ENCODE measurements at regions not wholly inside any gene's neighbourhood (a gene's known extent, or its start where the extent isn't known, plus 50 kb on each side); places are given as distances from the start of the nearest gene placed in this dataset.

DNA sequence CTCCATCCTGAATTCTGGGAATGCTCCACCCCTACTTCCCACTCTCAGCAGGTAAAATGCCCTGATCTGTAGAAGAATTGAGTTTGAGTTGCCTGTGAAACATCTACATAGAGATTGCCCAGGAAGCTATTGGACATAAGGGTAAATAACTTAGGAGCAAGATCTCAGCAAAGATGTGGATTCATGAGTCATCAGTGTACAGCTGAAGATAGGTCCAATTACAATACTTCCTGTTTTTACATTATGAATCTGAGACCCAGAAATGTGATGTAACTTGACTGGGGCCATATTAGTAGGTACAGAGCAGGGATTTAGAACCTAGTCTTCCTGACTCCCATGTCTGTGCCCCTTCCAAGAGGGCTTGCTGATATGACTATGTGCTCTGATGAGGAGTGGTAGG, 79.4 kb upstream of the FNDC3A start:
- TF ChIP-seq, protein P1, sequence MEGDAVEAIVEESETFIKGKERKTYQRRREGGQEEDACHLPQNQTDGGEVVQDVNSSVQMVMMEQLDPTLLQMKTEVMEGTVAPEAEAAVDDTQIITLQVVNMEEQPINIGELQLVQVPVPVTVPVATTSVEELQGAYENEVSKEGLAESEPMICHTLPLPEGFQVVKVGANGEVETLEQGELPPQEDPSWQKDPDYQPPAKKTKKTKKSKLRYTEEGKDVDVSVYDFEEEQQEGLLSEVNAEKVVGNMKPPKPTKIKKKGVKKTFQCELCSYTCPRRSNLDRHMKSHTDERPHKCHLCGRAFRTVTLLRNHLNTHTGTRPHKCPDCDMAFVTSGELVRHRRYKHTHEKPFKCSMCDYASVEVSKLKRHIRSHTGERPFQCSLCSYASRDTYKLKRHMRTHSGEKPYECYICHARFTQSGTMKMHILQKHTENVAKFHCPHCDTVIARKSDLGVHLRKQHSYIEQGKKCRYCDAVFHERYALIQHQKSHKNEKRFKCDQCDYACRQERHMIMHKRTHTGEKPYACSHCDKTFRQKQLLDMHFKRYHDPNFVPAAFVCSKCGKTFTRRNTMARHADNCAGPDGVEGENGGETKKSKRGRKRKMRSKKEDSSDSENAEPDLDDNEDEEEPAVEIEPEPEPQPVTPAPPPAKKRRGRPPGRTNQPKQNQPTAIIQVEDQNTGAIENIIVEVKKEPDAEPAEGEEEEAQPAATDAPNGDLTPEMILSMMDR (IDR thresholded peaks at IDR 0.05), result no peak

DNA sequence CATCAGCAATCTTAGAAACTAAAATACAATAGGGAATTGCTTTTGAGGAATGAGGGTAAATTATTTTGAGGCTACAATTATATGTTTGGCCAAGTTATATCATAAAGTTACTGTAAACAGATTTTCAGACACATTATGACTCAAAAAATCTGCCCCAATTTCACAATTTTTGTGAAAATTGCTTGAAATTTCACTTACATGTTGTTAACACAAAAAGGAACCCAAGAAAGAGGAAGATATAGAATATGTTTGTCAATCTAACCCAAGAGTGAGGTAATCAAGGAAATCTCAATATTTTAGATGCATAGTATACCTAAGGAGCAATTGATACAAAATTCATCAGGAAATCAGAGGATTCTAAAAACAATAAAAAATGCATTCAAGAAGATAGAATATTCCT, 73.9 kb upstream of the FNDC3A start:
- TF ChIP-seq, protein P1 (IDR thresholded peaks at IDR 0.05), result no peak

DNA sequence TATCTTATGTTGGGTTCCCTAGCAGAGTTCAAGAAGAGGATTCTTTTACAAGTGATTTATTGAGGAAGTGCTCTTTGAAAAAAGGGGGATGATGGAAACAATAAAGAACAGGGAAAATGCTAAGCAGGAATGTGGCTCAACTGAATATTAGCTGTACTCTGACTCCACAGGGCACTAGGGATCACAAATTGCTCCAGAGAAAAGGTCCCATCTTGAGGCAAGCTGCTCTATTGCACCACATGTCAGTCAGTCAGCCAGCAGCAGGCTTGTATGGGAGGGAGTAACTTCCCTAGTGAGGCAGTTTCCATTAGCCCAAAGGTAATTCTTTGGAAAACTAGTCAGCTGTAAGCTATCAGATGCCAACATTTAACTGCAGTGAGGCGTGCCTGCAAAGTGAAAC, 73.3 kb upstream of the FNDC3A start:
- TF ChIP-seq, protein P1 (IDR thresholded peaks at IDR 0.05), result no peak

DNA sequence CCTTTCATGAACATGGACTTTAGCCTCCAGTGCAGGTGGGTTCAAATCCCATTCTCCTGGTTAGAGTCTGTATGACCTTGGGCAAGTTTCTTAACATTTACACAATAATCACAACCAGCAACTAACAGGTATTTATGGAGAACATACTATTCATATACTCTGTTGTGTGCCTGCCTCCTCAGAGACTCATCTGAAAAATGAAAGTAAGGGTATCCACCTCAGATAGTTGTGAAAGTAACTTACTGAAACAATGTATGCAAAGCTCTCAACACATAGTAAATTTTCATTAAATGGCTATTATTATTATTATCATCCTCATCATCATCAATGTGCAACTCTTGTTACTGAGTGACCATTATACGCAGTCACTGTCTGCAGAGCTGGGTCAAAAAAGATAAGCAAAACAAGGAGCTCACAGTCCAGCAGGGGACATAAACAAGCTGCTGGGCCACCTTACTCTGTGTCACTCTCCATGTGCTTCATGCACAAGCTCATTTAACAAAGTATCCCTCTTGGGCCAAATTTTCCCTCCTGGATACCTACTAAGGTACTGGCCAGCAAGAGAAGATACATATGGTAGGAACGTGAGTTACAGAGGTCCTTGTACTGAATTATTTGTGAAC, 70.9 kb upstream of the FNDC3A start:
- TF ChIP-seq, protein P1 (IDR thresholded peaks at IDR 0.05), result no peak

DNA sequence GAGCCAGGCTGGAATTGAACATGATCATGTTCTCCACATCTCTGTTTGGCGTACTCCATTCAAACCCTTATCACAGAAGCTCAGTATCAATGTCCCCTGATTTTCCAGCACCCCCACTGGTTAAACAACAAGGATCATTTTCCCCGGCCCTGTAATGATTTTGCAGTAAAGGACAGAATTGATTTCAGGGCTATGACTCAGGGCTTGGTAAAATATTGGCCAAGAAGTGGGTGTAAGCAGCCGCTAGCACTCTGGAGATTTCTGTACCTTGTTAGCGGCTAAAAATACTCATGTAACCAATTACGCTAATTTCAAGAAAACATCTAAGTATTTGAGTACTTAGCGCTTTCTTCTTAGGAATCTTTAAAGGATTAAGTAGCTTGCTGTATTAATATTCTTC, 69.5 kb upstream of the FNDC3A start:
- TF ChIP-seq, protein P1 (IDR thresholded peaks at IDR 0.05), result no peak

DNA sequence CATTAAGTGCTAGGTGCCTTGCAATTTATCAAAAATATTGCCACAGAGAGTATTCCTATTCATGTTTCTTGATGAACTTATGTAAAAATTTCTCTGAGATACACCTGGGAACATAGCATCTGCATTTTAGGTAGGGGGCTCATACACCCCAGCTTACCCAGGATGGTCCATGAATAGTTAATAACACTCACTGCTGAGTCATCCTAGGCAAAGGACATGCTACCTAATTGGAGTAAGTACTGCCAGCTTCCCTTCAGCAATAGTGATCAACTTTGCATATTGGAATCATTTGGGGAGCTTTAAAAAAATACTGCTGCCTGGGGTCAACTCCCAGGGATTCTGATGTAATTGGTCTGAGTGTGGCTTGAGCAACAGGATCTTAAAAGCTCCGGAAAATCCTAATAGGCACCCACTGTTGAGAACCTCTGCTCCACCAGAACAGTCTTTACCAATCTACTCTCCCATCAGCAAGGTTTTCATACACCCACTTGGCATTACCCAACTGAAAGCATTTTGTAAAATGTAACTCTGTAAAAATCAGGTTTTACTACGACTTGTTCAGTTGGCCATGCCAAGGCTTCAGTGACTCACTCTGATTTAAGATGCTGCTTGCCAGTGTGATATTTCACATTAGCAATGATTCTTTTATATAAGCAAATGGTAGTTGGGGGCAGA, 67.2 kb upstream of the FNDC3A start:
- TF ChIP-seq, protein P1 (IDR thresholded peaks at IDR 0.05), result no peak

DNA sequence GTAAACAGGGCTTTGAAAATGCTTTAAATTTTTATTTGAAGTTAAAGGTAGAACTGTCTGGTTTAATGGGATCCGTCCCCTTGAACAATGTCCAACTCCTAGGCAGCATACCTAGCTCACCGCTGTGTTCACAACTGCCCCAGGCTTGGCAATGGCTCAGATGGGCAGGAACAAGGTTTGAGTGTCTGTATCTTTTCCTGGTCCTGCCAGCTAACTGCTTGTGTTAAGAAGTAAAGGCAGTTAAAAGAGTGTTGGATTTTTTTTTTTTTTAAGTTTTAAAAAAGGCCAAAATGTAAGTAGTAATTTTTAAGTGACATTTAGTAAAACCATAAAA, 66.7 kb upstream of the FNDC3A start:
- TF ChIP-seq, protein P1 (IDR thresholded peaks at IDR 0.05), result no peak
